ENCODE measurements at regions not wholly inside any gene's neighbourhood (a gene's known extent, or its start where the extent isn't known, plus 50 kb on each side); places are given as distances from the start of the nearest gene placed in this dataset.

DNA sequence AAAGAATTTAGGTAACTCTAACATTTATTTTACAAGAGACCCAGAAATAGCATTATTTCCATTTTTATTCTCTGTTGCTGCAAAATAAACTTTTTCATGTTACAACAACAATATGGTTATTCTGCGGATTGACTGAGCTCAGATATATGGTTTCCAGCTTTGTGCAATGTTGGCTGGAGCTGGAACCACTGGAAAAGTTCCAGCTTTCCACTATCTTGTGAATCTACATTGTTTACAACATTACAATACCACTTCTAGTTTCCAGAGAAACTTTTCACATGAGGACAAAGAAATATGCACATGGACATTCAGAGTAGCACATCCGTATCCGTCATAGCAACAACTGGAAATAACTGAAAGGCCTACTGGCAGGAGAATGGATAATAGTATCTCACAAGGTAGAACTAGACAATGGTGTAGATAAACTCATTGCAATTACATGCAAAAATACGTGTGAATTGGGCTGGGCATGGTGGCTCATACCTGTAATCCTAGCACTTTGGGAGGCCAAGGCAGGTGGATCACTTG is 436.1 kb upstream of the ADAMTS16 start:
- H3K27me3 ChIP-seq (ENCODE audit: insufficient read depth) = no peaks in the 10 kb centered on the region
- no peaks in the 10 kb centered on the region for H3K36me3 ChIP-seq (ENCODE audit: insufficient read depth)
- no peak overlapping the region for H3K4me3 ChIP-seq

More for the DNA sequence above, 436.1 kb upstream of the ADAMTS16 start:
- Mint-ChIP-seq H3K9me3 (no peaks in the 10 kb centered on the region), H3K27ac (no peak overlapping the region), H3K27me3 (ENCODE audit: insufficient read depth, low read depth, poor library complexity) (no peaks in the 10 kb centered on the region), H3K4me3 (no peak overlapping the region), H3K36me3 (ENCODE audit: low read depth) (no peaks in the 10 kb centered on the region), H3K4me1 (no peaks in the 10 kb centered on the region)
- no peak for TF ChIP-seq CTCF (conservative IDR thresholded peaks at IDR 0.05; ENCODE audit: low read depth in 2 of 2)
- TF ChIP-seq NANOG (IDR thresholded peaks at IDR 0.05; ENCODE audit: borderline replicate concordance) = no peak
- no peak for TF ChIP-seq ZNF114 (CRISPR knock-in tag; IDR thresholded peaks at IDR 0.05)
- TF ChIP-seq EZH2phosphoT487 (IDR thresholded peaks at IDR 0.05; ENCODE audit: unreplicated experiment) = no peak
- no peak for TF ChIP-seq POLR2AphosphoS5 (IDR thresholded peaks at IDR 0.05; ENCODE audit: low read depth)
- TF ChIP-seq JUNB (IDR thresholded peaks at IDR 0.05; ENCODE audit: unreplicated experiment) = no peak
- no peak for TF ChIP-seq ZNF331 (CRISPR knock-in tag; IDR thresholded peaks at IDR 0.05; ENCODE audit: low read depth)
- no peak for TF ChIP-seq EZH2 (IDR thresholded peaks at IDR 0.05; ENCODE audit: low read depth, unreplicated experiment)
- TF ChIP-seq ZNF462 (CRISPR knock-in tag; IDR thresholded peaks at IDR 0.05) = no peak
- TF ChIP-seq, protein P1, sequence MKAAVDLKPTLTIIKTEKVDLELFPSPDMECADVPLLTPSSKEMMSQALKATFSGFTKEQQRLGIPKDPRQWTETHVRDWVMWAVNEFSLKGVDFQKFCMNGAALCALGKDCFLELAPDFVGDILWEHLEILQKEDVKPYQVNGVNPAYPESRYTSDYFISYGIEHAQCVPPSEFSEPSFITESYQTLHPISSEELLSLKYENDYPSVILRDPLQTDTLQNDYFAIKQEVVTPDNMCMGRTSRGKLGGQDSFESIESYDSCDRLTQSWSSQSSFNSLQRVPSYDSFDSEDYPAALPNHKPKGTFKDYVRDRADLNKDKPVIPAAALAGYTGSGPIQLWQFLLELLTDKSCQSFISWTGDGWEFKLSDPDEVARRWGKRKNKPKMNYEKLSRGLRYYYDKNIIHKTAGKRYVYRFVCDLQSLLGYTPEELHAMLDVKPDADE (IDR thresholded peaks at IDR 0.05) = no peak
- no peak for TF ChIP-seq STAT1 (IDR thresholded peaks at IDR 0.05; ENCODE audit: unreplicated experiment)
- TF ChIP-seq, protein P2, sequence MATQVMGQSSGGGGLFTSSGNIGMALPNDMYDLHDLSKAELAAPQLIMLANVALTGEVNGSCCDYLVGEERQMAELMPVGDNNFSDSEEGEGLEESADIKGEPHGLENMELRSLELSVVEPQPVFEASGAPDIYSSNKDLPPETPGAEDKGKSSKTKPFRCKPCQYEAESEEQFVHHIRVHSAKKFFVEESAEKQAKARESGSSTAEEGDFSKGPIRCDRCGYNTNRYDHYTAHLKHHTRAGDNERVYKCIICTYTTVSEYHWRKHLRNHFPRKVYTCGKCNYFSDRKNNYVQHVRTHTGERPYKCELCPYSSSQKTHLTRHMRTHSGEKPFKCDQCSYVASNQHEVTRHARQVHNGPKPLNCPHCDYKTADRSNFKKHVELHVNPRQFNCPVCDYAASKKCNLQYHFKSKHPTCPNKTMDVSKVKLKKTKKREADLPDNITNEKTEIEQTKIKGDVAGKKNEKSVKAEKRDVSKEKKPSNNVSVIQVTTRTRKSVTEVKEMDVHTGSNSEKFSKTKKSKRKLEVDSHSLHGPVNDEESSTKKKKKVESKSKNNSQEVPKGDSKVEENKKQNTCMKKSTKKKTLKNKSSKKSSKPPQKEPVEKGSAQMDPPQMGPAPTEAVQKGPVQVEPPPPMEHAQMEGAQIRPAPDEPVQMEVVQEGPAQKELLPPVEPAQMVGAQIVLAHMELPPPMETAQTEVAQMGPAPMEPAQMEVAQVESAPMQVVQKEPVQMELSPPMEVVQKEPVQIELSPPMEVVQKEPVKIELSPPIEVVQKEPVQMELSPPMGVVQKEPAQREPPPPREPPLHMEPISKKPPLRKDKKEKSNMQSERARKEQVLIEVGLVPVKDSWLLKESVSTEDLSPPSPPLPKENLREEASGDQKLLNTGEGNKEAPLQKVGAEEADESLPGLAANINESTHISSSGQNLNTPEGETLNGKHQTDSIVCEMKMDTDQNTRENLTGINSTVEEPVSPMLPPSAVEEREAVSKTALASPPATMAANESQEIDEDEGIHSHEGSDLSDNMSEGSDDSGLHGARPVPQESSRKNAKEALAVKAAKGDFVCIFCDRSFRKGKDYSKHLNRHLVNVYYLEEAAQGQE (IDR thresholded peaks at IDR 0.05; ENCODE audit: unreplicated experiment) = no peak
- no peak for TF ChIP-seq CREB1 (CRISPR knock-in tag; IDR thresholded peaks at IDR 0.05; ENCODE audit: low read depth)
- H3K27ac ChIP-seq (ENCODE audit: low read depth) = no peak overlapping the region
- ATAC-seq (no peak), DNase-seq (ENCODE audit: low spot score) (no peak)
- H3K4me2 ChIP-seq = no peak overlapping the region
- H3K9me2 ChIP-seq (ENCODE audit: insufficient read depth) = no peaks in the 10 kb centered on the region
- H3F3A ChIP-seq (replicated peaks; ENCODE audit: low read depth) = no peaks in the 10 kb centered on the region
- H2AFZ ChIP-seq = no peak overlapping the region
- no peaks in the 10 kb centered on the region for H4K20me1 ChIP-seq (replicated peaks; ENCODE audit: insufficient read depth)
- H3K4me1 ChIP-seq (ENCODE audit: insufficient read depth) = no peaks in the 10 kb centered on the region
- H3K79me2 ChIP-seq (replicated peaks; ENCODE audit: insufficient read depth) = no peaks in the 10 kb centered on the region

Measured in GM23338 (cell line).